ENCODE measurements at regions not wholly inside any gene's neighbourhood (a gene's known extent, or its start where the extent isn't known, plus 50 kb on each side); places are given as distances from the start of the nearest gene placed in this dataset.

DNA sequence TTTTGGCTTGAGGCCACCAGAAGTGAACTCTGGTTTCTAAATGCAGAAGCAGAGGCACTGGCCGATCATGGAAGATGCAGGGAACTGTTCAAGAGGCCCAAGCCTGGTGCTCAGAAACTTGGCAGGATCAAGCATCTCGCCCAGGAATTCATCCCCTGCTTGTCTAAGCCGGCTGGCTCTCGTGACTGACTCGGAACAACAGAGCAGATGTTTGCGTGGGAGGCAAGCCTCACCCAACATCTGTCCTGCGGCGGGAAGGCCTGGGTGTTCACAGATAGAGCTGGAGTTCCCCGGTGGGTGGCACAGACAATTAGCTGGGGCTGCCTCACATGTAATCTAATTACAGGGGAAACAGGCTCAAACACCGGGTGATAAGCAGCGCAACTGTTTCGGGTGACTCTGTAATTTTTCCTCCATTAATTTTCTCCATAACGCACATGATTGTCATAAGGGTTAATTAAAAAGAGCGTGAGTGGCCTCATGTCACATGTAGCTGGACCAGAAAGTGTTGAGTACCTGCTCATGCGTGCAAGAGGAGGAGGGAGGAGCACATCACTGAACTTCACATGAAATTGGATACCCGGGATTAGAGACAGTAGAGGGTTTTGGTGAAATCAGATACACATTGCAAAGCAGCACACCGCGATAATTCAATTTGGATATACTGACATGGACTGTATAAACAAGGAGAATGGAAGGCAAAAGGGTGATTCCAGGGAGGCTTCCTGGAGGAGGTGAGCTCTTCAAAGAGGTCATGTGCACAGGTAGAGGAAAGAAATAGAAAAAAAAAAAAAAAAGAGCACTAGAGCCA lies 180.0 kb downstream of the ETS2 start:
- no peak overlapping the region for H3K4me3 ChIP-seq
- DNase-seq (ENCODE audit: low spot score in 2 of 2): peak; percentile 68 to 72
- TF ChIP-seq EP300 (IDR thresholded peaks at IDR 0.05) (peak in 1 of 2 donors; percentile 82), POLR2A (IDR thresholded peaks at IDR 0.05) (no peak)
- H3K4me1 ChIP-seq: peaks cover 0 to 61% (median 27%) of the 10 kb centered on the region in 4 donors
- H3K27ac ChIP-seq: peak overlapping the region; percentile 31 to 80 (median 61)
- no peaks in the 10 kb centered on the region for H3K9me3 ChIP-seq
- H3K27me3 ChIP-seq: no peaks in the 10 kb centered on the region
- WGBS, 2 donors: 37 to 40% methylated on average over 15 to 18 of the region's 18 CpGs
- H3K36me3 ChIP-seq: no peaks in the 10 kb centered on the region

DNA sequence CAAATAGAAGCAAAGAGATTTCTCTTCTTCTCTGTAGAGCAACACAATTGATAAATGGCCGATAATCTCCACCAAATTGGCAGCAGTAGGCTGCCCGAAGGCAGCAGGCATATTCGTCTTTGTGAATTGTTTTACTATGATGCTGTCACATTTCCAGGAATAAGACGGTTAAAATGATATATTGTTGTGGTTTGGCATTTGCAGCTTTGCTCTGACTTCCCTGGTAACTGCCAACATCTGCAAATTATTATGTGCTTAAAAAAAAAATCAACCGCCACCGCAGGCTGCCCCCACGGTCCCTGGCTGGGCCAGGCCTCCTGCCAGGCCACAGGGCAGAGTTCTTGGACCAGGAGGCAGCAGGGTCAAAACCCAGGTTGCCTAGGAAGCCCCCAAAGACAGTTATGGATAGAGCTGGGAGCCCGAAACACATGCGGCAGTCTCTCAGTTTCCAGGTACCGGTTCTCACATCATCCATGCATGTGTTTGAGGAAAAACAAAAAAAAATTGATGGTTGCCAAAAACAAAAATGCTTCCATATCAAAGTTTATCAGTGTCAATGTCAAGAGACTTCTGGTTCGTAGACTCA lies 179.3 kb downstream of the ETS2 start:
- WGBS, 2 donors: 18 to 21% methylated on average over 11 of the region's 11 CpGs
- TF ChIP-seq, protein P1, sequence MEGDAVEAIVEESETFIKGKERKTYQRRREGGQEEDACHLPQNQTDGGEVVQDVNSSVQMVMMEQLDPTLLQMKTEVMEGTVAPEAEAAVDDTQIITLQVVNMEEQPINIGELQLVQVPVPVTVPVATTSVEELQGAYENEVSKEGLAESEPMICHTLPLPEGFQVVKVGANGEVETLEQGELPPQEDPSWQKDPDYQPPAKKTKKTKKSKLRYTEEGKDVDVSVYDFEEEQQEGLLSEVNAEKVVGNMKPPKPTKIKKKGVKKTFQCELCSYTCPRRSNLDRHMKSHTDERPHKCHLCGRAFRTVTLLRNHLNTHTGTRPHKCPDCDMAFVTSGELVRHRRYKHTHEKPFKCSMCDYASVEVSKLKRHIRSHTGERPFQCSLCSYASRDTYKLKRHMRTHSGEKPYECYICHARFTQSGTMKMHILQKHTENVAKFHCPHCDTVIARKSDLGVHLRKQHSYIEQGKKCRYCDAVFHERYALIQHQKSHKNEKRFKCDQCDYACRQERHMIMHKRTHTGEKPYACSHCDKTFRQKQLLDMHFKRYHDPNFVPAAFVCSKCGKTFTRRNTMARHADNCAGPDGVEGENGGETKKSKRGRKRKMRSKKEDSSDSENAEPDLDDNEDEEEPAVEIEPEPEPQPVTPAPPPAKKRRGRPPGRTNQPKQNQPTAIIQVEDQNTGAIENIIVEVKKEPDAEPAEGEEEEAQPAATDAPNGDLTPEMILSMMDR (IDR thresholded peaks at IDR 0.05): no peak
- Histone ChIP-seq H3K27me3 (no peaks in the 10 kb centered on the region), H3K4me1 (peaks cover 0 to 55% (median 22%) of the 10 kb centered on the region in 4 donors), H3K9me3 (no peaks in the 10 kb centered on the region), H3K4me3 (no peak overlapping the region), H3K27ac (peak overlapping the region; percentile 31 to 80 (median 61)), H3K36me3 (no peaks in the 10 kb centered on the region)
- no peak for DNase-seq (ENCODE audit: low spot score in 2 of 2)

DNA sequence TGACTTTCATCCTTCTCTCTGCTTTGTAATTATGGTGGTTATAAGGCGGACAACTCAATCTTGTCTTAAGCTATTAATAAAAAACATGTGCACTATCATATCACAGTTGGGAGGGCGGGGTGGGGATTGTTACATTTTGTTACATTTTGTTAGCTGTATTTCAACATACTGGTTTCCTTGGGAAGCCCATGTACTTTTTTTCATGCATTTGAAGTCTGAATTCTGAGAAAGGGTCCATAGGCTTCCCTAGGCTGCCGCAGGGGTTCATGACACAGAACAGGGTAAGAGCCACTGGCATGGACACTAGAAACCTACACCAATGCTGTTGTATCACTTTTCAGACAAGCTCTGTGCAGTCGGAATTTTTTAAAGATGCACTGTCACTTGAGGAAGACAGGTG lies 178.8 kb downstream of the ETS2 start:
- H3K27me3 ChIP-seq: no peaks in the 10 kb centered on the region
- no peaks in the 10 kb centered on the region for H3K9me3 ChIP-seq
- DNase-seq (ENCODE audit: low spot score in 2 of 2): no peak
- TF ChIP-seq, protein P1 (IDR thresholded peaks at IDR 0.05): no peak
- H3K4me3 ChIP-seq: no peak overlapping the region
- peak overlapping the region in 3 of 4 donors; percentile 46 to 80 (median 76) for H3K27ac ChIP-seq
- peaks cover 0 to 50% (median 17%) of the 10 kb centered on the region in 4 donors for H3K4me1 ChIP-seq
- WGBS, 2 donors: 64 to 68% methylated on average over 4 of the region's 4 CpGs
- no peaks in the 10 kb centered on the region for H3K36me3 ChIP-seq

DNA sequence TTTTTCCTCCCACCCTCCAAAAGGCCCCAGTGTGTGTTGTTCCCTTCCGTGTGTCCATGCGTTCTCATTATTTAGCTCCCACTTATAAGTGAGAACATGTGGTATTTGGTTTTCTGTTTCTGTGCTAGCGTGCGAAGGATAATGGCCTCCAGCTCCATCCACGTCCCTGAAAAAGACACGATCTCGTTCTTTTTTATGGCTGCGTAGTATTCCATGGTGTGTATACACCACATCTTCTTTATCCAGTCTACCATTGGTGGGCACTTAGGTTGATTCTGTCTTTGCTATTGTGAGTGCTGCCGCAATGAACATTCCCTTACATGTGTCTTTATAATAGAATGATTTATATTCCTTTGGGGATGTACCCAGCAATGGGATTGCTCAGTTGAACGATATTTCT lies 177.8 kb downstream of the ETS2 start:
- Histone ChIP-seq H3K9me3 (no peaks in the 10 kb centered on the region), H3K4me3 (no peak overlapping the region), H3K27ac (no peak overlapping the region), H3K4me1 (peaks cover 0 to 41% (median 15%) of the 10 kb centered on the region in 4 donors), H3K27me3 (no peaks in the 10 kb centered on the region), H3K36me3 (no peaks in the 10 kb centered on the region)
- no peak for DNase-seq (ENCODE audit: low spot score in 2 of 2)
- TF ChIP-seq, protein P1 (IDR thresholded peaks at IDR 0.05): no peak
- TF ChIP-seq POLR2A (IDR thresholded peaks at IDR 0.05): no peak
- no peak for TF ChIP-seq EP300 (IDR thresholded peaks at IDR 0.05)
- 79 to 87% methylated on average over 10 of the region's 10 CpGs for WGBS, 2 donors

DNA sequence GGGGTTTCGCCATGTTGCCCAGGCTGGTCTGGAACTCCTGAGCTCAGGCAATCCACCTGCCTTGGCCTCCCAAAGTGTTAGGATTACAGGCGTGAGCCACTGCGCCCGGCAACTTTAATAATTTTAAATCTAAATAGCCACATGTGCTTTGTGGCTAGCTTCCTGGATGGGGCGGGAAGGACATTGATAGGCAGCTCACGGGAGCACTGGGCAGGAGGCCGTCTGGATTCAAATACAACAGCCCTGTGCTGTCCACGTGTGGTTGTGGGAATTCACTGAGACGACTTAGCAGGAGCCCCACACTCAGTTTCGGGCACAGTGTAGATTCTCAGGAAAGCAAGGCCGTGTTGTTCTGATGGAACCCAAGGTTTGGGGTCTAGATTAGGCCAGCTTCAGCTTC lies 177.1 kb downstream of the ETS2 start:
- WGBS, 2 donors: 92 to 95% methylated on average over 11 of the region's 11 CpGs
- Histone ChIP-seq H3K4me1 (peaks cover 0 to 37% (median 15%) of the 10 kb centered on the region in 4 donors), H3K27ac (no peak overlapping the region), H3K4me3 (no peak overlapping the region), H3K27me3 (no peaks in the 10 kb centered on the region), H3K36me3 (no peaks in the 10 kb centered on the region), H3K9me3 (no peaks in the 10 kb centered on the region)
- TF ChIP-seq EP300 (IDR thresholded peaks at IDR 0.05) (no peak), POLR2A (IDR thresholded peaks at IDR 0.05) (no peak)
- TF ChIP-seq, protein P1 (IDR thresholded peaks at IDR 0.05): no peak
- DNase-seq (ENCODE audit: low spot score in 2 of 2): no peak
